Brain pericyte (primary cell): ENCODE measurements at regions not wholly inside any gene's neighbourhood (a gene's known extent, or its start where the extent isn't known, plus 50 kb on each side); places are given as distances from the start of the nearest gene placed in this dataset.

Experiments used
- DNase-seq: peaks from one replicate; pipeline ENCODE4 v3.0.0-alpha.2; 2012; ENCODE audit warnings: low read depth, low spot score

- DNase-seq, result no peak
Measured at GRCh38 chr17:70636517-70637133, 467.3 kb downstream of the KCNJ2 start.

DNA sequence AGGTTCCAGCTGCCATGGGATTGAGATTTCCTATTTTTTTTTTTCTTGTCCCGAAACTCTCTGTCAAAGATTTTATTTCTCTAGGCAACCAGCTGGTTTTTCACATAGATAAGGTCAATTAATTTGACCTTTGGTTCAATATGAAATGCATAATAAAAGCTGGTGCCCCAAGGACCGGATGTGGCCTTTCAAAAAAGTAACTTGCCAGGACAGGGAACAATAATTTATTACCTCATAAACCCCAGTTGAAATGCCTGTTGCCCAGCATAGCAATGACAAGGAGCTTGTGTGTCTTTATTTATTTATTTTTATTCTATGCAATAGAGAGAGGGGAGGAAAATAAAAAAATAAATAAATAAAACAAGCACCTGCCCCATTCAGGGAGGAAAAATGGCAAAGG, 472.7 kb downstream of the KCNJ2 start:
- no peak for DNase-seq

DNA sequence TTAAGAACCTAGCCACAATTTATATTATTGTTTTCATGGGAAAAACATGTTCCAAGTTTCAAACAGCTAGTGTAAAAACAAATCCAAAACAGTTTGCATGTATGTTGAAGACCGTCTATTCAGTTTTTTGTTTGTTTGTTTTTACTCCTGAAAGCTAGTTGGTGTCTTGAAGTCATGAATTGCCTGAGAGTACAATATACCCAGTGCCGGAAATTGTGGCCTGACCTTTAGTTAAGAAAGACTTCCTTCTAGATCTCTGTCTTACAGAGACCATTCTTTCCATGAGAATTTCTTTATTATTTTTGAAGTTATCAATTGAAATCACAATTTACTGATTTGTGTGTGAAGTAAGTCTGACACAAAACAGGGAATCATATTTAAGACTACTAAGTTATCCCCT, 474.8 kb downstream of the KCNJ2 start:
- no peak for DNase-seq

- DNase-seq, result no peak
Measured at GRCh38 chr17:70646673-70647072, 477.3 kb downstream of the KCNJ2 start.

- no peak for DNase-seq
Measured at GRCh38 chr17:70648166-70648565, 478.8 kb downstream of the KCNJ2 start.

DNA sequence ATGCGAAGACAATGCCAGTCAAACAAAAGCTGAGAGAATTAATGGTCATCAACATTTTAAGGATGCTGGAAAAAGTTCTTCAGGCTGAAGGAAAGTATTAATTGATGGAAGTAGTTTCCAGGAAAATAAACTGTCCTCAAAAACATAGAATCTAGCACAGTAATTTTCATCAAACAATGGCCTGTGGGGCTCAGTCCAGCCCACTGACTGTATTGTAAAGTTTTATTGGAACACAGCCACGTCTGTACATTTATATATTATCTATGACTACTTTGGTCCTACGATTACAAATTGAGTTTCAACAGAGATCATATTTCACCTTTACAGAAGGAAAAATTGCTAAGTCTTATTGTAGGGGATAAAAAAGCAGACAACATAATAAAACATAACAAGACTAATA, 484.5 kb downstream of the KCNJ2 start:
- no peak for DNase-seq

DNA sequence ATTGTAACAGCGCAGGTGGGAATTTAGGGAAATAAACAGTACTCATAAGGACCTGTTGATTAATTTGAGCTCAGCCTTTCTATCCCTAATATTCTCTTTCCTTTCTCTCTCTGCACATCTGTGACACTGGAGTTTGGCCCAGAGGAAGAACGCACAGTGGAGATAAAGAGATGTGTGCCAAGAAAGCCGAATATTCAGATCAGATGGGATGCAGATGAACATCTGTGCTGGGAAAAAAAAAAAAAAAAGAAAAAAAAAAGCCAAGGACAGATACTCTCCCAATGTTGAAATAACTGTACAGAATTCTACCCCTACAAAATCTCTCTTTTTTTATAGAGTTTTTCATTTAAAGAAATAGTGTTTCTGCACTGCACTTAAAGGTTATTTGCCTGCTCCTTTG, 485.4 kb downstream of the KCNJ2 start:
- DNase-seq, result no peak

- no peak for DNase-seq
Measured at GRCh38 chr17:70655176-70655958, 486.0 kb downstream of the KCNJ2 start.

DNA sequence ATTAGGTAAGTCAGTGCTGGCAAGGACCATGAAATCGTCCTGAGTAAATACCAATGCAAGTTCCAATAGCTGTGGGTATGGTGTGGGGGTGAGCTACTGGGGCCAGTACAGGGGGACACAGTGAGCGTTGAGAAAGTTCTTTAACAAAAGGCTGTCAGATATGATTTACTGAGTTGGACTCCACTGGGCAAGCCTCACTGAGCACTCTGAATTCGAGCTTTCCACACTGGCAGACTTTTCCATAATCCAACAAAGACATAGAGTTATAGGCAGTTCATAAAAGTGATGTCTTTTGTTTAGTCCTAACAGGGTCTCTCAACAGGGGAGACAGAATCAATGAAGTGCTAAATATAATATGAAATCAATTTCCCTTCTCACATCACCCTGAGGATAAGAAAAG, 489.0 kb downstream of the KCNJ2 start:
- no peak for DNase-seq

GRCh38 chr17:70658840-70659239, 489.5 kb downstream of the KCNJ2 start:
- DNase-seq, result no peak

DNA sequence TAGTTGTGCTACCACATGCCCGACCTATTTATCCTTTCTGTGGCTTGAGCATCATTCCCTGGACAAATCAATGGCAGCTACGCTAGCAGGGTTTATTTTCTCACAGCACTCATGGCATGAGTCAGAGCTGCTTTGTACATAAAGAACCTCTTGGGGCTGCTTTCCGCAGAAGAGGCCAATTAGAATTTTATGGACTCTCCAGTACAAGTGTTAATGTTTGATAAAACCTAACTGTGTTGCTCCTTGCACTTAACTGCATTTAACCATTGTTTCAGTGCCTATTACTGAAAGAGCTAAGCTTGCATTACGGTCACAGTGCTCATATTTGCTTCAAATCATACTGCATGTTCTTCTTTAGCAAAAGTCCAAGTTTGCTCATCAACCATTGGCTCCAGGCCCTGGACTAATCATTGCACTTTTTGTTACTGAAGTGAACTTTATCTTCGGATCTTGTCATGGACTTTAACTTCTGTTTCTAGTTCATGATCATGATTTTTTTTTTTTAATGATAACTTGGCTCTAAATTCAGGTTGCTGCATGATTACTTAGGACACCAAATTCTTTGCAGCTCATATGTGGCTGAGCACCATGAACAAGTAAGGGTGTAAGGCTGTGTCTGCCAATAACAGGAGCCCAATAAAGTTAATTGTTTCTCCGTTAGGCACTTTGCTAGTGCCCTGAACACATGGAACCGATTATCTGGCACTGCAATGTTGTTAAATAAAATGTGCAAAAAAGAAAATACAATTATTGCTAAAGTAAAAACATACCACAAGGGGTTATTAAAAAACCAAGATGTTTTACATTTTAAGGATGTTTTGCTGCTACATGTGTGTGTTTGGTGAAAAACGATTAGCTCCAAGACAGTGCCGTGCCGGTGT, 492.2 kb downstream of the KCNJ2 start:
- DNase-seq, result no peak

DNA sequence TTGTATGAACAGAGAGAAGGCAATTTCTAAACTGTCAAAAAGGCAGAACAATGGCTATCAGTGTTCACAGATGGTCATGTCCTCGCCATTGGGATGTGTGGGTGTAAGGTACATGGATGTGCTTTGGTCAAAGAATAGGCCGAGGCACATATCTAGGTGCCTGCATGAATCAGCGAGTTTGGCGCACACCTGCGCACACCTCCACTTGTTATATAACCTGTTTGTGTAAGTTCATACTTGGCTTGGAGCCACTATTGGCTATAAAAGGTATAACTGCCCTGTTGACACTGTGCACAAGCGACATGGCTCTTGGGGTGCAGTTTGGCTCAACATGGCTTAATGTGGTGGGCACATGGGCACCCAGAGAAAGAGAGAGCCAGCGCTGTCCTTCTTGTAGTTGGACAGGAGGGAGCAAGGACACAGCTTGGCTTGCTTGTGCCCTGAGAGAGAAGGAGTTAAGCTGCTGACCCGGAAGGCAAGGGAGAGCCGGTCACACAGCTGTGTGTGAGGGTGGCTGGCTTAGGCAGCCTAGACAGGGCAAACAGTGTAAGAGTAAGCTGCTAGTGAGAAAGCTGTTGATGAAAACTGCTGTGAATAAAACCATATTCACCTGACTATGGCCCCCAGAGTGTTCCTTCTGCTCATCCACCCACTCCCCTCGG, 499.1 kb downstream of the KCNJ2 start:
- no peak for DNase-seq

GRCh38 chr17:70668938-70669778, 499.8 kb downstream of the KCNJ2 start:
- DNase-seq, result no peak

DNA sequence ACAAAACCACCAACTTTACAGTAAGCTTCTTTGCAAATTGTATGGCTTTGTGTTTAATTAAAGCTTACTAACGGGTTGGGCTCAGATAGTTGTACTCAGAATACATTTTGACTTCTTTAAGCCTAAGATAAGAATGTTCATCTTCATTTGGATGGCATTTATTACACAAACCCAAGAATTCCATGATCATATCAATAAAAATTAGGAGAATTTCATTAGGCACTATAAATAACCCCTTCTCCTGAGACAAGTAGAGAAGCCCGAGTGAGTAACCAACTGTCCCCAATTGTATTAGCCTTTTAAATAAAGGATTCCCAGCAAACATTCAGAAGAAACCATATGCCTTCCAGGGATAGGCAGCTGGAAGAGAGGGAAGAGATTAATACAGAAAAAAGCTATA, 504.7 kb downstream of the KCNJ2 start:
- no peak for DNase-seq

GRCh38 chr17:70675070-70675590, 505.8 kb downstream of the KCNJ2 start:
- no peak for DNase-seq

GRCh38 chr17:70677783-70678647, 508.7 kb downstream of the KCNJ2 start:
- peak; percentile 13 for DNase-seq

DNA sequence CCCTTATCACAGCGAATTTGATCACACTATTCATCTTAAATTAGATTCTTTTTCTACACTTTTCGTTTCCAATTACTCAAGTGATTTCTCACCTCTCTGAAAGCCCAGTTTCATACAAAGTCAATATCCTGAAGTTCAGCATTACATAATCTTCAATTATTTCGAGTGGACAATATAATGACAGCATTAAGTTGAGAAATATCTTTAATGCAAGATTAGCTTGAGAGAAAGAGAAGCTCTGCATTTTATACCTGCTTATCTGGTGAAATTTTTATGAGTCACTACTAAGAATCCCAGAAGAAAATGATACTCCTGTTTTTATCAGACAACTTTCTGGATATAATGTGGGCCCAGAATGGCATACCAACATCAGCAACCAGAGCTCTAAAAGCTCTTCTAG, 509.6 kb downstream of the KCNJ2 start:
- DNase-seq, result no peak

GRCh38 chr17:70683936-70684335, 514.6 kb downstream of the KCNJ2 start:
- DNase-seq, result no peak

- no peak for DNase-seq
Measured at GRCh38 chr17:70687421-70687820, 518.1 kb downstream of the KCNJ2 start.

DNA sequence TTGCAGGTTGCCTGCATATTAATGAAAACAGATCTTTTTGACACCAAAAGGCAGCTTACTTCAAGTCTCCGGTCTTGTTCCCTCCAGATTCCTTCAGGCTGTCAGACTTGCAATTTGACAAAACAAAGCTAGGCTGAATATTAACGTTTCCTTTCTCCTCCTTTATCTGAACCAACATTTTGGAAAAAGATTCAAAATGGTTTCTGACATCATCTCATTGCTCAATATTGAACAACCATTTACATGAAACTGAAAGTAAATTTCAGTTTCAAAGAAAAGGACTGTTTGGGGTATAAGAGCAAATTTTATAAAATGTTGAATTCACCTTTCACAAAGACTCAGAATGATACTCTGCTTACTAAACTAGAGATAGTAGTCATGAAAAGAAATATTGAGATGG, 521.8 kb downstream of the KCNJ2 start:
- DNase-seq, result no peak
